ENCODE measurements at regions not wholly inside any gene's neighbourhood (a gene's known extent, or its start where the extent isn't known, plus 50 kb on each side); places are given as distances from the start of the nearest gene placed in this dataset.

DNA sequence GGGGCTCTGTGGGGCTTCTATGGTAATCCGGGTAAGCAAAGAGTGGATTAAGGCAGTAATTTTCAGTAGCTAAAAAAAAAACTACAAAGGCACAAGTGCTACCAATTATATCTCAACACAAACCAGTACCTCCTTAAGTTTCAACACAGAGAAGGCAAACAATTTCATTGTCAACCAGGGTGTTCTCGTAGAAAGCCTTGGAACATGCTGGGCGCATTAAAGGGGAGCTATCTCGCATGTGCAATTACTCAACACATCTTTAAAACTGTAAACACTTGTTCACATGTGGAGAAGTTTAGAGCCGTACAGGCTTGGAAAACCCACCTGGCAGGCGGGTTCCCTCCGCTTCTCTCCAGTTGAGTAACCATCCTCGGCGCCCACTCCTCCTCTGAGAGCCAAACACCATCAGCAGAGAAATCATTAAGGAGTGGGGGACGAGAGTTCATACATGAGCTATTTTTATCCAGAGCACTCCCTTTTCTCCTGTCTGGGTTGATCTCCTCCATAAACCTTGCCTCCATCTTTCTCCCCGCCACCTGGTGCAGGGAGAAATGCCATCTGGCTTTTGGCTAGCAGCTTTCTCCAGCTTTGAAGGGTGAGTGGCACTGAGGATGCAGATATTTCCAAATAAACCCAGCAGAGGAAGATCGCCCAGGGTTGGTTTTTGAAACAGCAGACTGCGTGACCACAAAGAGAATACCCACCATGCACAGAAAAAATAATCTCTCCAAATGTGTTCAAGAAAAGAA is 287.1 kb downstream of the WDR11 start:
- TF ChIP-seq ZNF274 (IDR thresholded peaks at IDR 0.05; ENCODE audit: low read depth, low read length), result no peak
- TF ChIP-seq SUZ12 (IDR thresholded peaks at IDR 0.05; ENCODE audit: extremely low read depth, insufficient read depth, insufficient read length), result no peak
- no peak for TF ChIP-seq YY1 (IDR thresholded peaks at IDR 0.05; ENCODE audit: insufficient read depth, insufficient read length)
